GM21447 (cell line): ENCODE measurements at regions not wholly inside any gene's neighbourhood (a gene's known extent, or its start where the extent isn't known, plus 50 kb on each side); places are given as distances from the start of the nearest gene placed in this dataset.

Source experiments
- ATAC-seq: cut with Tn5 transposase; IDR thresholded peaks from one replicate; pipeline ENCODE4 v1.9.1; 2021; ENCODE audit not compliant: unreplicated experiment

DNA sequence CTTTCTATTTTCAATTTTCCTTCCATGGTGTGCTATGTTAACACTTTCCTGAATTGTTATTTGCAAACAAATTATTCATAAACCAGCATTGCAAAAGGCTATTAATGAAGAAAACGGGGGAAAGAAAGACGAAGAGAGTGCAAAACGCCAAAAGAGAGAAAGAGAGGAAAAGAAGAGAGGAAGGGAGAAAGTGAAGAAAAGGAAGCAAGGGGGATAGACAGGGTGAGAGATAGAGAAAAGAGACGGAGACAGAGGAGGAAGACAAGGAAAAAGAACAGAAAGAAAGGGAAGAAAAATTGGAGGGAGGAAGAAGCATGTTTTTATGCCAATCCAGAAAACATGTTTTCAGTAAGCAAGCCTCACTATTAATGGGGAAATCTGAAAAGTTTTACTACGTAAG, 310.6 kb downstream of the TFEC start:
- ATAC-seq = no peak

DNA sequence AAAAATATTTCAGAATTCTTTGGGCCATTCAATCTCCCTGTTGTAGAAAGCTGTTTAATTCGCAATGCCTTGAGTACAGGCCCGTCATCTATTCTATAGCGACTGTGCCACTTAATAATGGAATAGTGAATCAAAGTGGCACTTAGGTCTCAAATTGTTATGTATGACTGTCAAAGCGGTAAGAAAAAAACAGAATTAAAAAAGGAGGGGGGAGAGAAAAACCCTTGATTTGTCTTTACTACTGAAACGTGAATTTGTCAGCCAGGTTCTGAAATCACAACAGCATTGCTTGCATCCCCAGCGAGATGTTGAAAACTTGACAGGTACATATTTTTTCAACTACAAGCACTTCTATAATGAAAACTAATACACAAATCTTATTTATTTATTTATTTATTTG, 320.9 kb downstream of the TFEC start:
- ATAC-seq = no peak

DNA sequence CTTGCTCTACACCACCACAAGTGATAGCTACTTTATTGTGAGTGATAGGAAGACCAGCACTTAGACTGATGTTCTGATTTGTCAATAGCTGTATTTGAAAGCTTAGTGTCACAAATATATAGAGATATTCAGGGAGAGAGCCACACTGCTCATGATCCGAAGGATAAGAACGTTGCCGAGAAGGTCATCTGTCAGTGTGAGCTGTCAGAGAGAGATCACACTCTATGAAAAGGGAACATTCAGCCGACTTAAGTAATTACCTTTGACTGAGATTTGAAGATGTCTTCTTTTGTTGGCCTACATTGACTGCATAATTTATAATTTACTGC, 322.6 kb downstream of the TFEC start:
- ATAC-seq = no peak

DNA sequence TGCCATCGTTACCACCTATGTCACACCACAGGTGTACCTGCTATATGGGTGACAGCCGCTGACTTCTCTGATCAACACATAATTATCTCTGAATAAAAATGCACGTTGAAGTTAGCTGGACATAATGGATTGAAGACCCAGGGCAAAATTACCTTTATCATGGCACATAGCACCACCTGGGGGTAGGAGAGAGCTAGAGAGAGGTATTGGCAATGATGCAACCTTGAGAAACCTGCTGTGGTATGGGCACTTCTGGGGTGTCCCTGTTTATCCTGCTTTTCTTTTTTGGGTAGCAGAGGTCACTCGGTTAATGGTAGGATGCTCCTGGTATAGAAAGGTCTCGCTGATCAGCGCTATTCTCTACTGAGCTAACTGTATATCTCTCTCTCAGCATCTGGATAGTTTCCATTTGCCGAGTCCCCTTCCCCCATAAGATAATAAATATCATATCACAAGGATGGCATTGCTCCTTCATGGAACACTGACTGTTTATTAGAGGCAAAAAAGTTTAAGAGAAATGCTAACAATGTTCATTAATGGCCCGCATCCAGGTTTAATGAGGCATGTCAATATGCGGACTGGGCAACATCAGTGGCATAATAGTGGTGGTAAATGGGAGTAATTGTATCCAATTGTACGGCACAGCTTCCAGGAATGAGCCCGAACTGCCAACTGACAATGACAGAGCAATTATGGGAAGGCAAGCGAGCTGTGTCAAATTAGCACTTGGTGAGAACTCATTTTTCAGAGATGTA, 323.1 kb downstream of the TFEC start:
- ATAC-seq = no peak

DNA sequence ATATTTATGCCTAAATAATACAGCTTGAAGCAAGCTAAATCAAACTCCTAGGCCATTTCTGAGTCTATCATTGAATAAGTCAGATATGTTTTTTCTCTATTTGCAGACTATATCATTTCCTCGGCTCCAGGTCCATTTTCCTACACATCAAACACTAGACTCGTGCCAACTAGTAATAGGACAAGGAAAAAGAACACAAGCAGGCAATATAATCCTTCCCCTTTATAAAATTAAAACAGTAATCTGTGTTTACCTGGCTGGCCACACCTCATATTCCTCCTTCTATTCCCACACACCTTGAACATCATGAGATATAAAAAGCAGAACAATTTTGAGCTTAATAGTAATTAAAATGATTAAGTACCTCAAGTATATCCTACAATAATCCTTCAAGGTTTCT, 325.7 kb downstream of the TFEC start:
- no peak for ATAC-seq

DNA sequence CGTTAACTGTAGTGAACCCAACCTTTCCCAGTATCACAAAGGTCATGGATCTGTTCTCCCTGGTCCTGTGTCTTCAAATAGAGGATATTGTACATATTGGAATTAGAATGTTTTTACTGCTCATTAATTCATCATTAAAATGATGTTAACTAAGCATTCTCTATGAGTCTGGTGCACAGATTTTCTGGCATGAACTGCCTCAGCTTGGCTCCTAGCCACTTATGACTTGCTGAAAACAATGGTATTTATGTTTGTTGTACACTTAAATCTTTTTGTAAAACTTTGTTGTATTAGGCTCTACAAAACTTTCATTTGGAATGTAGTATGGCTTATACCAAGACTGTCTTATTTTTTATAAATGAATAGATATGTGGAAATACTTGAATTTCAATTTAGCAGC, 329.4 kb downstream of the TFEC start:
- ATAC-seq = no peak

DNA sequence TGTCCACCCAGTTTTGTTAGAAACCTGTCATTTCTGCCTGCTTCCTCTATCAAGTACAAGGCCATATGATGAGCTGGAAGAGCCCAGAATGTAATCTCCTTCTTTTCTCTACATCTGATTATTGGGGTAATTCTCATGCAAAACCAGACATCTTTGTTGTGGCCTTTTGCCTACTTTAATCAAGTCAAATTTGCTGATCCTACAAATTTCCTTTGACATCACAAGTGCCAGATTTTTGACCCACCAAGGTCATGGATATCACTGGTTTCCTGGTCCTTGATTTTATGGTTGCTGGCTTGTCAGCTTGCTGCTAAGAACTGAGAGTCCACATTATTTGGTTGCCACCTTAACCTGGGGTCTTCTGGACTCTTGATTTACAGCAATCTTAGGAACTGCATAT, 336.1 kb downstream of the TFEC start:
- ATAC-seq = no peak

DNA sequence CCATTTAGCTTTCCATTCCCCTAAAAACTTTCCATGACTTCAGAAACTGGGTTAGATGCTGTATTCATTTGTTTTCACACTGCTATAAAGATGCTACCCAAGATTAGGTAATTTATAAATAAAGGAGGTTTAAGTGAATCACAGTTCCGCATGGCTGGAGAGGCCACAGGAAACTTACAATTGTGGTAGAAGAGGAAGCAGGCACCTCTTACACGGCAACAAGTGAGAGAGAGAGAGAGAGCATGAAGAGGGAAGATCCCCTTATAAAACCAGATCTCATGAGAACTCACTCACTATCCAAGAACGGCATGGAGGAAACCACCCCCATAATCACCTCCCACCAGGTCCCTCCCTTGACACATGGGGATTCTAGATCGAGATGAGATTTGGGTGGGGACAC, 336.8 kb downstream of the TFEC start:
- ATAC-seq = peak; percentile 71

DNA sequence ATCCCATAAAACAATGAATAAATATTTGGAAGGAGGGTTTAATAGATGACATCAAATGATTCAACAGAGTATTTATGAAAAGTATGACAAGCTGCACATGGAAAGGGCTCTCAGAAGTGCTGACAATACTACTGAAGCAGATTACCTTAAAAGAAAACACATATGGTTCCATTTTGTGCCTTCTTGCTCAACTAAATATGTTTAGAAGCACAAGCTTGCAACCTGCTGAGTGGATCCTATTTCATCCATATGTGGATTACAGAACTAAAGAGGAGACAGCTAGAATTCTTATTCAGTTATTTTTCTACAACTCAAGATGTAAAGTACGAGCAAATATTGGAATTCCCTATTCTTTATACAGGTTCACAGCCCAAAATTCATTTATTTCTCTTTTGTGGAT, 340.6 kb downstream of the TFEC start:
- no peak for ATAC-seq

DNA sequence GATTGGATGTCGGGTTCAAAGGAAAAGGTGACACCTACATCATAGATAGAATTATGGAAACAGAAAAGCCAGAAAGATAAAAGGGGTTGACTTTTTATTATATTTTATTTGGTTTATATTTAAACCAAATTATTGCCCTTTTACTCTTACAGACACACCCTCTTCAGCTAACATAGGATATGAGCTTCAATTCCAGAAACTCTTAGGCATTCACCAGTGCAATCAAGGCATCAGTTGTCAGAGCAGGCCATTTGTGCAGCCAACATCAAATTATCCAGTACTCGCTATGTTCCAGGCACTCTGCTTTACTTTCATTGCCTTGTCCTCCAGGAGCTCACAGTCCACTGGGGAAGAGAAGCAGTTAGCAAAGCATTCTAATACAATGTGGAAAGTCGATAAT, 347.5 kb downstream of the TFEC start:
- ATAC-seq = no peak

DNA sequence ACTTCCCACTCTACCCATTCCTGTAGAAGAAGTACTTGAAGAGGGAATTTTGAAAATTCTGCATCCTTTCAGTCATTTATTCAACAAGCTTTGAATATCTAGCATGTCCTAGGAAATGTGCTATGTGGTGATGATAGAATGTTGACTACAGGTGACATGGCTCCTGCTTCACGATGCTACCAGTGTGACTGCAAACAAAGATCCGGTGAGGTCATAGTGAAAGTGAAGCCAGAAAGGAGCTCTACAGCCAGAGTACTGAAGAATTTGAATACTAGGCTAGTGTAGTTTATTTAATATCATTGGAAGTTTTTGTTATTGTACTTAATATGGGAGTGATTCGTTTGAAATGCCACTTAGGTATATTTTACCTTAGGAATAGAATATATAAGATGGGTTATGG, 348.1 kb downstream of the TFEC start:
- ATAC-seq = no peak

DNA sequence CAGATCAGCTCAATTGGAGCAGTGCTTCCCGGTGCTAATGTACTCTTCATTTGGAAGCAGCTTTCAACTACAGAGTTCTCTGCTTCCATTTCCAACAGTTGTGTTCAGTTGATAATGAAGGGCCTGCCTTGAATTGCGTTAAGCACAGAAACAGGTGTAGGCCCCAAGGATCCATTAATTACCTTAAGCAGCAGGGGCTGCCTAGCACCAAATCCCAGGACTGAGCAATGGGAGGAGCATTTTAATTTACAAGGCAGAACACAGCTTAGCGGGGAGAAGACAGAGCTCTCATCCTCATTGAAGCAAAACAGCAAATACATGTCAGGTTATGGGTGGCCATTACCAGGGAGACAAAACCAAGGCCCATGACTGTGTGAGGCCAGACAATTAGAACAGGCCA, 349.6 kb downstream of the TFEC start:
- ATAC-seq = no peak

DNA sequence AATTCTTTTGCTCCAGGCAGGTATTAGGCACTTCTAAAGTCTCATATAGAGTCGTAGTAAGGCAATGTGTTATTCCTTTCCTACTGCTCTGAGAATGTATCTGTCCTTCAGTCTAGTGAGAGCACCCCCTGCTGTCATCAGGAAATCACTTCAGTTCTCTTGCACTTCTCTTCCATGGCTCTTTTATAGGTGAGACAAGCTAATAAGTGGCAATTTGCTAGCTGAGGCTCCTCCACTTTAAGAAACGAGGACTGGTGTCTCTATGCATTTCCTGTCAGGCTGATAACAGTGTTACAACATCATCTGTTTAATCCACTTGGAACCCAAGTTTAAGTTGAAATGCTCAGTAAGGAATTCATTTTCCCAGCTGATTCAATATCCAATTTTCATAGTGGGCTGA, 350.6 kb downstream of the TFEC start:
- ATAC-seq = peak; percentile 65

DNA sequence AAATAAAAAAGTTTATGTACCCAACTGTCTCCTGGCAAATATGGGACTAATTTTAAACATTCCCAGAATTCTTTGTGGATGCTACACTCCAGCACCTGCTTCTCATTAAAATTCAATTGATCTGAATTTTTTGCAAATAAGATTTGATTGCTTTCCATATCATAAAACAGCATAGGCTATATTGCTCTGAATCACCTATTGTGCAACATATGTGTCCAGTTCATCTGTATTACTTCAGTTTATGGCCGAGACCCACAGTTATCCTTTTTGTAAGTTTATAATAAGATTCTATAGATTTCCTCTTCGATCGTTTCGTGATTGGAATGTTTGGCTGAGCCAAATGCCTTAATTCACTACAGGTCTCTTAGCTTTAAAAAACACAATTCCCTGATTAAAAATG, 351.1 kb downstream of the TFEC start:
- no peak for ATAC-seq

DNA sequence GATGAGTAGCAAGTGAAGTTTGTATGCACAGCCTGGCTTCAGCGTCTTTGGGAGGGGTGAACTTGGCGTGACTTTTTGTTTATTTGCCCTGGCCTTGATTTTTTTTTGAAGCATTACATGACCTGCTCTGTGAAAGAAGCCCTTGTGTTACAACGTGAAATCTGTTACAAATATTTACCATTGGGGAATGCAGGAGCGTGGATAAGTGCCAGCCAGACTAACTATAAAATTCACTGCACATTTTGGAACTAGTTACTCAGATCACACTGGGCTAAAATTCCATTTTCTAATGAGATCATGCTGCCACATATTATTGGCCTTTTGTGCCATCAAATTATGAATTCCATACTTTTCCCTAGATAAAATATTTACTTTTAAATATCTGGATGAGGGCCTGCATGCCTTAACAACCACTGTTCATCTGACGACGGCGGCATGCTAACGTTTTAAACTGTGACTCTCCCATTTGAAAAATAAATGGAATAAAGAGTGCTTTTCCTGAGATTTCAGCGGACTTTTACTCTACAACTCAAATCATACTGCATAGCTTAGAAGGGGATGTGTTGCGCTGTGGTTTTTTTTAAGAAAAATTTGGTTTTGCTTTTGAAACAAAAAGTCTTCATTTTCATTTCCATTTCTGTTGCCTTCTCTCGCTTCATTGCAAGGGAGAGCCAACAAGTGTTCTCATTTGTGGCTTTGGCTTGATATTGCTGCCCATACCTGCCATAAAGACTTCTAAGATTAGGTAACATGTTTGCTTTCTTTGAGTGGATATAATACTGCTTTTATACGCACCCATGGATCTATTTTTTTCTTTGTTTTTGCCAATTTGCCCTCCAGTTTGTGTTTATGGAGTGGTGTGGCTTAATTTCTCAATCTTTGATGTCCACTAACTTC, 352.2 kb downstream of the TFEC start:
- ATAC-seq = no peak

DNA sequence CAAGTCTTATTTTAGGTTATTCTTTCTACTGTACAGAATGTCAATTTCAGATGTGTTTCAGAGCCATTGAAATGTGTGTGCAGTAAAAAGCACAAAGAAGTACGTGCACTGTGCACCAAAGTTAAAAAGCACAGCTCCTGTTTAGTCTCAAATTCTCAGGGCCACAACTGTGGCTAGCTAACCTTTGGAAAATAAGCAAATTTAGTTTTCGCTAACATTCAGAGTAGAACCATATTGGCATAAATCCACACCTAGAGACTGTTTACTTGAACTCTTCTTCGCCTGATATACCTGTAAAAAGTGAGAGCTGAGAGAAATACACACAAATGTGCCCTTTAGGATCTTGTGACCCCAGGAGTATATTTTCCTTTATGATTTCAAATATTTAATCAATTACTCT, 353.9 kb downstream of the TFEC start:
- no peak for ATAC-seq

DNA sequence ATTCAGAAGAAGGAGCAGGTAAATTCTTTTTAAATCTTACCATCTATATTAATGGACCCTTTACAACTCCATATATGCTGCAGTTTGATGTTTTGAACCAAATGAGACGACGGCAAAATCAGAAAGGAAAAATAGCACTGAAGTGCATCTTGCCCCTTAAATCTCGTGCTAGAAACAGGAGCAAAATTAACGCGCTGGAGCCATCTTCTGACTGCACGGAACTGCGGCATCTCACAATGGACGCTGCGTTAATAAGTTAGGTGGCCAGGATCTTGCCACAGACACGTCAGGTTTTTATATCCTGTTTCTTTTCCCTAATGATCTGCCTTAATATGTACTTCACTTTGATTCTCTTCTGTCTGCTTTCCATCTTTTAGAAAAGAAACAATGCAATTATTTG, 354.5 kb downstream of the TFEC start:
- no peak for ATAC-seq

DNA sequence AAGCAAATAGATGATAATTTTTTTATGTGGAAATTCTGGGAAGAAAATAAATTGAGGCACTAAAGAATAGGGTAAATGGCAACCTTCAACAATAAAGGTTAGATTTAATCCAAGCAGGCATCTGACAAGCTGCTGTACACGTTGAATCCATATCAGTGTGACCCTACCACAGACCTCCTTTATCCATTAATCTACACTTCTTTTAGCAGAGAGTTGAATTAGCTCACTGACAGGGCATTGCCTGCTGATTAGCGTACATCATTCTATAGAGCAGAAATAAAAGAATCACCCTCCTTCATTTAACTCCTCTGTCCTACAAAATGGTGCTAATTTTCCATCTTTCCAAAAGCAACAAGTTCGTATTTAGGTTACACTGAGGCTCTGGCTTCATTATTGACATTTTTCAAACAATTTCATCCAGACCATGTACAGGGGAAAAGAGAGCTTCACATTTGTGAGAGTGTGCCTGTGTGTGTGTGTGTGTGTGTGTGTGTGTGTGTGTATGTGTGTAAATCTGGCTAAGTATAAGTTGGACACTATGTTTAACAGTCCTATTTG, 356.0 kb downstream of the TFEC start:
- ATAC-seq = no peak

DNA sequence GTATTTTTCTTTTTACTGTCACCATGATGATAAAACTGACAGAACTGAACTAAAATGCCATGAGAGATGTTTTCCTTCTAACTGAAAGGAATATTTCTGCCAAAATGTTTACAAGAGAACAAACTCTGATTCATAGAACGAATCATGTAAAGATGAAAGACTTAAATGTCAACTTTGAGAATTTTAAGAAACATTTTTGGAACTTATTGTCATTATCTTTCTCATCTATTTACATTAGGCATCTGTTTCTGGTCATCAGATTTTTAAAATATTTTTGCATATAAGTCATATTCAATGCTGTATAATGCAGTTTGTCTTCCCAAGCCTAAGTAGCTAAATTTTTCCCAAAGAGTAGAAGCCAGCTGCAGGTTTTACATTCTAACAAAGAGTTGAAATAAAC, 358.5 kb downstream of the TFEC start:
- no peak for ATAC-seq

DNA sequence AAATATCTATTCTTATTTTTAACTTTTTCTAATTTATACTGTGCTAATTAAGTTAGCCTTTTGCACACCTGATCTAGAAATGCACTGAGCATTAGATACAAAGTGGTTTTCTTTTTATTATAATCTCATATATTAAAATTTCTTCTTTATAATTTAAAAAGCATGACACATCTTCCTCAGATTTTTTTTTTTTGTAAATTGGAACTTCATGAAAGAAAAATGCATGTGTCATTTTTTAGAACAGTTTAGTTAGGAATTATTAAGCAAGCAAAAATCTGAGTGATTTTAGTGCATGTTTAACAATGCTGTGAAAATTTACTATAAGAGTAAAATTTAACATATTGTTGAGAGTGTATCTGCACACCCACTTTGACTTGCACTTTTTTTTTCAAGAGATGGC, 367.9 kb downstream of the TFEC start:
- no peak for ATAC-seq

DNA sequence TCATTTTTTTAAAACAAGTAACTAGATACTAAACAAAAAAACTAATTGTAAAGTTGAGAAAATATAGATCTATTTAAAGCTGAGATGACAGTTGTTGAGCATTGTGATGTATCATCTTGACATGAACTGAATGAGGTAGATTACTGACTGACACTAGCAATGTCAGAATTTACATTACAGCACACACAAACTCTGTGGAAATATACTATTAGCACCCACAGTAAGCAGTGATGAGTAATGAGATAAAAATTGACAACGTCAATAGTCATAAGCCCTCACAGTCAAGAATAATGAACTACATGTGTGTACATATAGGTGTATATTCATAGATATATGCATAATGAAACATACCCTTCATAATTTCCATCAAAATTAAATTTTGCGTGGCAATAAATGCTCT, 368.4 kb downstream of the TFEC start:
- no peak for ATAC-seq

DNA sequence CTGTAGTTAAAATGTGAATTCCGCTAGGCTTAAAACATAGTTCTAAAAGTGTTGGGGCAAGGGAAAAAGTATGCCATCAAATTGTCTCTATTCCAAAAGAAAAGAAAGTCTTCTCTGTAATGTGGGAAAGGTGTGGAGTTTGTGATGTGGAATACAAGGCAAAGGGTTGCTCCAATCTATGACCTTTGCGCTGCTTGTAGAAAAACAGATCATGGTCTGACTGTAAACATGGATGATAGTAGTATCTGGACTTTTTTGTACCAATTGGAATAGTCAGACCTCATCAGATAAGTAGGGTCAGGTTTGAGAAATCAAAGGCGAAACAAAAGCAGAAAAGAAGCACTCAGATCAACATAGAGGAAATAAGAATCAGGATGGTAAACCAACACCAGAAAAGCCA, 372.3 kb downstream of the TFEC start:
- ATAC-seq = no peak
